ENCODE measurements at regions not wholly inside any gene's neighbourhood (a gene's known extent, or its start where the extent isn't known, plus 50 kb on each side); places are given as distances from the start of the nearest gene placed in this dataset.
"Not testable (repeated sequence)": the region's sequence is repeated elsewhere in the genome, so short reads cannot be mapped to it uniquely, and the experiment has no call there.

DNA sequence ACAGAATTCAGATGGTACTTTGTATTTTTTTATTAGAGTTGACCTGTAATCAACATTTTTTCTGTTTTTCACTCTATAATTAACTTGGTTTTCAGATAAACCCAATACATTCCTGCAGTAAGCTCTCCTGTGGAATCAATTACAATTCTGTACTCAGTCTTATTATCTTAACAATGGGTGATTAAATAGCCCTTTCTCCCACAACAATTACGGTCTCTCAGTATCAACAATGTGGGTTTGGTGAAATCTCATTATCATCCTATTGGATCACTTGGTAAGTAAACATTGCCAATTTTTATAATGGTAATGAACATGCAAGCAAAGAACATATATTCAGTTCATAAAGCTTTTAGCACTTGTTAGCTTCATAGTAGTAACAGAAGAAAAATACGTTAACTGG, 438.9 kb upstream of the EPHA7 start:
- no peaks in the 10 kb centered on the region for H3K27me3 ChIP-seq (ENCODE audit: control insufficient read depth in 3 of 3, insufficient read depth in 3 of 3, low read length in 2 of 3)
- H3K9ac ChIP-seq (ENCODE audit: insufficient read depth in 1 of 2, low read length in 2 of 2): no peak overlapping the region
- no peaks in the 10 kb centered on the region for H3K36me3 ChIP-seq (ENCODE audit: control insufficient read depth in 4 of 4, insufficient read depth in 4 of 4, low read length in 4 of 4)
- ATAC-seq (ENCODE audit: insufficient read depth, low FRiP score): no peak
- no peak for DNase-seq
- WGBS, 2 donors: 92 to 93% methylated on average over 2 of the region's 2 CpGs
- TF ChIP-seq, protein P1, sequence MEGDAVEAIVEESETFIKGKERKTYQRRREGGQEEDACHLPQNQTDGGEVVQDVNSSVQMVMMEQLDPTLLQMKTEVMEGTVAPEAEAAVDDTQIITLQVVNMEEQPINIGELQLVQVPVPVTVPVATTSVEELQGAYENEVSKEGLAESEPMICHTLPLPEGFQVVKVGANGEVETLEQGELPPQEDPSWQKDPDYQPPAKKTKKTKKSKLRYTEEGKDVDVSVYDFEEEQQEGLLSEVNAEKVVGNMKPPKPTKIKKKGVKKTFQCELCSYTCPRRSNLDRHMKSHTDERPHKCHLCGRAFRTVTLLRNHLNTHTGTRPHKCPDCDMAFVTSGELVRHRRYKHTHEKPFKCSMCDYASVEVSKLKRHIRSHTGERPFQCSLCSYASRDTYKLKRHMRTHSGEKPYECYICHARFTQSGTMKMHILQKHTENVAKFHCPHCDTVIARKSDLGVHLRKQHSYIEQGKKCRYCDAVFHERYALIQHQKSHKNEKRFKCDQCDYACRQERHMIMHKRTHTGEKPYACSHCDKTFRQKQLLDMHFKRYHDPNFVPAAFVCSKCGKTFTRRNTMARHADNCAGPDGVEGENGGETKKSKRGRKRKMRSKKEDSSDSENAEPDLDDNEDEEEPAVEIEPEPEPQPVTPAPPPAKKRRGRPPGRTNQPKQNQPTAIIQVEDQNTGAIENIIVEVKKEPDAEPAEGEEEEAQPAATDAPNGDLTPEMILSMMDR (IDR thresholded peaks at IDR 0.05; ENCODE audit: control extremely low read depth, extremely low read depth): no peak
- H3K4me3 ChIP-seq: no peak overlapping the region
- H3K4me1 ChIP-seq (ENCODE audit: control insufficient read depth in 5 of 5, insufficient read depth in 5 of 5, low read length in 5 of 5): no peaks in the 10 kb centered on the region
- H3K27ac ChIP-seq (ENCODE audit: low read depth in 1 of 2, low read length in 1 of 2): no peak overlapping the region
- no peaks in the 10 kb centered on the region for H3K9me3 ChIP-seq (ENCODE audit: control insufficient read depth in 4 of 4, insufficient read depth in 3 of 4, low read length in 3 of 4)

DNA sequence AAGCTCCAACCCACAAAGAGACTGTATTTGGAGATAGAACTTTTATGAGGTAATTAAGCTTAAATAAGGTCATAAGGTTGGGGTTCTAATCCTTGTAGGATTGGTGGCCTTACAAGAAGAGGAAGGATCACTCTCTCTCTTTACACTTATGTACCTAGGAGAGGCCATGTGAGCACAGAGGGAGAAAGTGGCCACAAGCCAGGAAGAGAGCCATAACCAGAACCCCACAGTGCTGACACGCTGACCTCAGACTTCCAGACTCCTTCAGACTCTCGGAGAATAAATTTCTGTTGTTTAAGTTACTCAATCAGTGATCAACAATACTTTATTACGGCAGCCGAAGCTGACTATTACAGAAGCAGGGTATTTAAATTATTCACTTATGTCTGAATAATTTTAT, 430.5 kb upstream of the EPHA7 start:
- DNase-seq (no peak), ATAC-seq (ENCODE audit: insufficient read depth, low FRiP score) (no peak)
- no peak overlapping the region for H3K27ac ChIP-seq (ENCODE audit: low read depth in 1 of 2, low read length in 1 of 2)
- H3K36me3 ChIP-seq (ENCODE audit: control insufficient read depth in 4 of 4, insufficient read depth in 4 of 4, low read length in 4 of 4): no peaks in the 10 kb centered on the region
- no peak overlapping the region for H3K9ac ChIP-seq (ENCODE audit: insufficient read depth in 1 of 2, low read length in 2 of 2)
- H3K4me1 ChIP-seq (ENCODE audit: control insufficient read depth in 5 of 5, insufficient read depth in 5 of 5, low read length in 5 of 5): no peaks in the 10 kb centered on the region
- whole genome bisulfite sequencing, 2 donors: 59 to 67% methylated on average over 4 of the region's 4 CpGs
- TF ChIP-seq, protein P1 (IDR thresholded peaks at IDR 0.05; ENCODE audit: control extremely low read depth, extremely low read depth): no peak
- no peak overlapping the region for H3K4me3 ChIP-seq
- H3K9me3 ChIP-seq (ENCODE audit: control insufficient read depth in 4 of 4, insufficient read depth in 3 of 4, low read length in 3 of 4): no peaks in the 10 kb centered on the region
- H3K27me3 ChIP-seq (ENCODE audit: control insufficient read depth in 3 of 3, insufficient read depth in 3 of 3, low read length in 2 of 3): no peaks in the 10 kb centered on the region

DNA sequence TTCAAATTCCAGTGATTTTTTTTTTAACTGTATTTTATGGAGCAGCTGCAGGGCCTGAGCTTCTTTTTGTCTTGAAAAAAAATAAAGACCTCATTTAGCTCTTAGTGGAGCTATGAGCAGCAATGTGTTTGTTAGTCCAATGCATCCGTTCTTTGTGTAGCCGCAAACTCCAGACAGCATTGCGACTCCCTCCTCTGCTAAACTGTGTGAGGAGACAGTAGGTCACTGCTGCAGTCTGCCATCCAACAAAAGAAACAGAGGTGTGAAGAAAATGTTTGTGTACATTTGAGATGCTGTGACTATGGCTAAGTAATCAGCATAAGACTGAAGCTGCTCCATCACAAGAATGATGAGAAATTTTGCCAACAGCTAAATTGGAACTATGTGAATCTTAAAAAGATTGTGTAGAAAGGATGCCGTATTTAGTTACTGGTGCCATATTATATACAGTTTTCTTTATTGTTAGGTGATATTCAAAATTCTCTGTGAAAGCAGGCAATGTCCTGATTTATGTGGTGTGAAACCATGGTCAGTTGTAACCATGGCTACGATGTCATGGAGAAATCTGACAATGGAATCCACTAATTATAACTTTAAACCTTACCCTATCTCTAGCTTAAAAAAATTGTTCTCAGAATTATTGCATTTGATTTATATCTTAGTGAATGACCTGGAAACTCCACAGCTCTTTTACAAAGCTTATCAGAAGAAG, 428.8 kb upstream of the EPHA7 start:
- Histone ChIP-seq H3K9me3 (ENCODE audit: control insufficient read depth in 4 of 4, insufficient read depth in 3 of 4, low read length in 3 of 4) (no peaks in the 10 kb centered on the region), H3K9ac (ENCODE audit: insufficient read depth in 1 of 2, low read length in 2 of 2) (no peak overlapping the region), H3K4me1 (ENCODE audit: control insufficient read depth in 5 of 5, insufficient read depth in 5 of 5, low read length in 5 of 5) (no peaks in the 10 kb centered on the region), H3K27me3 (ENCODE audit: control insufficient read depth in 3 of 3, insufficient read depth in 3 of 3, low read length in 2 of 3) (no peaks in the 10 kb centered on the region), H3K27ac (ENCODE audit: low read depth in 1 of 2, low read length in 1 of 2) (no peak overlapping the region), H3K36me3 (ENCODE audit: control insufficient read depth in 4 of 4, insufficient read depth in 4 of 4, low read length in 4 of 4) (no peaks in the 10 kb centered on the region), H3K4me3 (no peak overlapping the region)
- TF ChIP-seq, protein P1 (IDR thresholded peaks at IDR 0.05; ENCODE audit: control extremely low read depth, extremely low read depth): no peak
- DNase-seq (peak in 2 of 3 donors; percentile 8 to 13), ATAC-seq (ENCODE audit: insufficient read depth, low FRiP score) (no peak)
- WGBS, 2 donors: 67 to 76% methylated on average over 5 of the region's 5 CpGs

DNA sequence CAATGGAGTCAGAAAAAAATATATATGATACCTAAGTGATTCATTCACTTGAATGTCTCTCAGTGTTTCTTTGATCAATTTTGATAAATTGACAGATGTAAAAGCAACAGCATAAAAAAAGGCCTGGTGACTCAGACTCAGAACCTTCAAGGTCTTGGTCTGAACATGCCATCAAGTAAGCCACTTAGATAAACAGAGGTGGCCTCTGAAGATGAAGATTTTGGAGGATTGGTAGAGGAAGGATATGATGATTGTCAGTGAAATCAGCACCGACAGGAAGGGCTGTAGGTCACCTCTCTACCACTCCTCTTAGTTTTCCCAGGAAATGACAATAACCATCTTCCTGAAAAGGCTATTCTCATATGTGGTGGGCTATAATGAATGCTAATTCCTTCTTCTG, 422.8 kb upstream of the EPHA7 start:
- no peak overlapping the region for H3K9ac ChIP-seq (ENCODE audit: insufficient read depth in 1 of 2, low read length in 2 of 2)
- TF ChIP-seq, protein P1 (IDR thresholded peaks at IDR 0.05; ENCODE audit: control extremely low read depth, extremely low read depth): no peak
- no peaks in the 10 kb centered on the region for H3K27me3 ChIP-seq (ENCODE audit: control insufficient read depth in 3 of 3, insufficient read depth in 3 of 3, low read length in 2 of 3)
- H3K27ac ChIP-seq (ENCODE audit: low read depth in 1 of 2, low read length in 1 of 2): no peak overlapping the region
- WGBS, 2 donors: 62 to 88% methylated on average over 1 of the region's 1 CpG
- ATAC-seq (ENCODE audit: insufficient read depth, low FRiP score) (no peak), DNase-seq (no peak)
- no peak overlapping the region for H3K4me3 ChIP-seq
- no peaks in the 10 kb centered on the region for H3K36me3 ChIP-seq (ENCODE audit: control insufficient read depth in 4 of 4, insufficient read depth in 4 of 4, low read length in 4 of 4)
- no peaks in the 10 kb centered on the region for H3K4me1 ChIP-seq (ENCODE audit: control insufficient read depth in 5 of 5, insufficient read depth in 5 of 5, low read length in 5 of 5)
- no peaks in the 10 kb centered on the region for H3K9me3 ChIP-seq (ENCODE audit: control insufficient read depth in 4 of 4, insufficient read depth in 3 of 4, low read length in 3 of 4)

DNA sequence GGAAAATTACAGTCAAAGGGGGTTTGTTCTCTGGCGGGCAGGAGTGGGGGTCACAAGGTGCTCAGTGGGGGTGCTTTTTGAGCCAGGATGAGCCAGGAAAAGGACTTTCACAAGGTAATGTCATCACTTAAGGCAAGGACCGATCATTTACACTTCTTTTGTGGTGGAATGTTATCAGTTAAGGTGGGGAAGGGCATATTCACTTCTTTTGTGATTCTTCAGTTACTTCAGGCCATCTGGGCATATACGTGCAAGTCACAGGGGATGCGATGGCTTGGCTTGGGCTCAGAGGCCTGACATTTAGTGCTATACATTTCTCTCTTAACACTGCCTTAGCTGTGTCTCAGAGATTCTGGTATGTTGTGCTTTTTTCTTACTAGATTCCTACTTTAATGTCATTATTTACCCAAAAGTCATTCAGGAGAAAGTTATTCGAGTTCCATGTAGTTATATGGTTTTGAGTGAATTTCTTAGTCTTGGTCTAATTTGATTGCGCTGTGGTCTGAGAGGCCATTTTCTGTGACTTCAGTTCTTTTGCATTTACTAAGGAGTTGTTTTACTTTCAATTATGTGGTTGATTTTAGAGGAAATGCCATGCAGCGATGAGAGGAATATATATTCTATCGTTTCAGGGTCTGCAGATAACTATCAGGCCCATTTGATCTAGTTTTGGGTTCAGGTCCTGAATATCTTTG, 416.2 kb upstream of the EPHA7 start:
- H3K9me3 ChIP-seq (ENCODE audit: control insufficient read depth in 4 of 4, insufficient read depth in 3 of 4, low read length in 3 of 4); H3K27ac ChIP-seq (ENCODE audit: low read depth in 1 of 2, low read length in 1 of 2); H3K9ac ChIP-seq (ENCODE audit: insufficient read depth in 1 of 2, low read length in 2 of 2); H3K4me3 ChIP-seq; ATAC-seq (ENCODE audit: insufficient read depth, low FRiP score); H3K4me1 ChIP-seq (ENCODE audit: control insufficient read depth in 5 of 5, insufficient read depth in 5 of 5, low read length in 5 of 5); H3K27me3 ChIP-seq (ENCODE audit: control insufficient read depth in 3 of 3, insufficient read depth in 3 of 3, low read length in 2 of 3); H3K36me3 ChIP-seq (ENCODE audit: control insufficient read depth in 4 of 4, insufficient read depth in 4 of 4, low read length in 4 of 4); DNase-seq: not testable (repeated sequence)
- 90 to 91% methylated on average over 7 of the region's 8 CpGs for WGBS, 2 donors
